Neural cell (in vitro differentiated cells): ENCODE measurements at regions not wholly inside any gene's neighbourhood (a gene's known extent, or its start where the extent isn't known, plus 50 kb on each side); places are given as distances from the start of the nearest gene placed in this dataset.

Source experiments
- H2AFZ ChIP-seq: fragments of 200-600, 300-800 bp; sonication (generic), shearing (Covaris generic); 2 replicates; pipeline ENCODE4 v1.6.0; 2014; ENCODE audit warnings: low read depth, mild to moderate bottlenecking, antibody characterized with exemption, low read length, moderate library complexity
- H3F3A ChIP-seq: fragments of 200-600 bp; shearing (Covaris generic); 2 replicates; pipeline ENCODE4 v1.6.1; 2016; ENCODE audit warnings: mild to moderate bottlenecking, moderate library complexity, mixed read lengths, antibody characterized with exemption, low read length; ENCODE audit not compliant: insufficient read depth, poor library complexity, severe bottlenecking
- H3K27ac ChIP-seq: fragments of 200-600, 300-800 bp; sonication (generic), shearing (Covaris generic); 2 replicates; pipeline ENCODE4 v1.5.1; 2014; ENCODE audit warnings: mild to moderate bottlenecking, low read length, moderate library complexity
- H3K27me3 ChIP-seq: fragments of 300-800, 200-600 bp; sonication (generic), shearing (Covaris generic); 2 replicates; pipeline ENCODE4 v1.6.0; 2014; ENCODE audit warnings: mild to moderate bottlenecking, low read depth, low read length, moderate library complexity; ENCODE audit not compliant: insufficient read depth
- H3K36me3 ChIP-seq: fragments of 300-800, 200-600 bp; sonication (generic), shearing (Covaris generic); 2 replicates; pipeline ENCODE4 v1.5.1; 2014; ENCODE audit warnings: mild to moderate bottlenecking, antibody characterized with exemption, low read length, moderate library complexity; ENCODE audit not compliant: insufficient read depth
- H3K4me2 ChIP-seq: fragments of 300-800, 200-600 bp; sonication (generic), shearing (Covaris generic); 2 replicates; pipeline ENCODE4 v1.6.0; 2014; ENCODE audit warnings: mild to moderate bottlenecking, low read length
- H3K4me3 ChIP-seq: fragments of 300-800, 200-600 bp; sonication (generic), shearing (Covaris generic); 2 replicates; pipeline ENCODE4 v1.5.1; 2014; ENCODE audit warnings: mild to moderate bottlenecking, low read length, moderate library complexity
- H3K79me2 ChIP-seq: fragments of 200-600 bp; shearing (Covaris generic); replicated peaks from 2 replicates; pipeline ENCODE4 v1.6.0; 2014; ENCODE audit warnings: mild to moderate bottlenecking, low read length, moderate library complexity; ENCODE audit not compliant: insufficient read depth
- H3K9ac ChIP-seq: fragments of 300-800, 200-600 bp; sonication (generic), shearing (Covaris generic); 2 replicates; pipeline ENCODE4 v1.6.1; 2016; ENCODE audit warnings: mild to moderate bottlenecking, low read length, mixed read lengths
- H3K9me2 ChIP-seq: fragments of 200-600 bp; shearing (Covaris generic); 2 replicates; pipeline ENCODE4 v1.6.1; 2016; ENCODE audit warnings: mild to moderate bottlenecking, low read length, mixed read lengths; ENCODE audit not compliant: insufficient read depth
- H3K9me3 ChIP-seq: fragments of 200-600, 300-800 bp; sonication (generic), shearing (Covaris generic); 2 replicates; pipeline ENCODE4 v1.6.1; 2016; ENCODE audit warnings: mild to moderate bottlenecking, mixed run types, low read length, moderate library complexity, mixed read lengths
- H4K20me1 ChIP-seq: fragments of 200-600 bp; shearing (Covaris generic); 2 replicates; pipeline ENCODE4 v1.6.1; 2016; ENCODE audit warnings: mild to moderate bottlenecking, mixed run types; ENCODE audit not compliant: insufficient read depth
- CTCF ChIP-seq: fragments of 450-650 bp; IDR thresholded peaks from 2 replicates; pipeline ENCODE4 v1.5.1; 2014; ENCODE audit warnings: antibody characterized with exemption, mild to moderate bottlenecking, moderate library complexity; ENCODE audit not compliant: poor library complexity, severe bottlenecking
- EP300 ChIP-seq: fragments of 450-650 bp; conservative IDR thresholded peaks from 2 replicates; pipeline ENCODE4 v1.6.1; 2014; ENCODE audit warnings: antibody characterized with exemption, mild to moderate bottlenecking, moderate library complexity; ENCODE audit not compliant: poor library complexity, severe bottlenecking
- EZH2 ChIP-seq: fragments of 200-600, 300-800 bp; shearing (Covaris generic), sonication (generic); IDR thresholded peaks from 2 replicates; pipeline ENCODE4 v1.6.1; 2014; ENCODE audit warnings: antibody characterized with exemption, low read length, borderline replicate concordance, mild to moderate bottlenecking; ENCODE audit not compliant: insufficient read depth, poor library complexity, severe bottlenecking
- MXI1 ChIP-seq: fragments of 450-650 bp; conservative IDR thresholded peaks from 2 replicates; pipeline ENCODE4 v1.6.1; 2014; ENCODE audit warnings: antibody characterized with exemption, mild to moderate bottlenecking; ENCODE audit not compliant: poor library complexity, severe bottlenecking
- POLR2AphosphoS5 ChIP-seq: IDR thresholded peaks from 2 replicates; pipeline ENCODE4 v1.6.1; 2012
- RAD21 ChIP-seq: fragments of 450-650 bp; conservative IDR thresholded peaks from 2 replicates; pipeline ENCODE4 v1.6.1; 2014; ENCODE audit warnings: antibody characterized with exemption, mild to moderate bottlenecking, moderate library complexity
- SMC3 ChIP-seq: fragments of 450-650 bp; conservative IDR thresholded peaks from 2 replicates; pipeline ENCODE4 v1.6.1; 2014; ENCODE audit warnings: antibody characterized with exemption, mild to moderate bottlenecking, moderate library complexity; ENCODE audit not compliant: poor library complexity
- TAF1 ChIP-seq: IDR thresholded peaks from 2 replicates; pipeline ENCODE4 v1.6.1; 2012; ENCODE audit warnings: low read depth
- TF ChIP-seq, protein P1 (sequence below): IDR thresholded peaks from 2 replicates; pipeline ENCODE4 v1.6.1; 2012; ENCODE audit warnings: borderline replicate concordance

- no peaks in the 10 kb centered on the region for H3F3A ChIP-seq
- no peaks in the 10 kb centered on the region for H3K79me2 ChIP-seq
- H3K36me3 ChIP-seq = no peaks in the 10 kb centered on the region
- H3K27me3 ChIP-seq = no peaks in the 10 kb centered on the region
- H3K9me2 ChIP-seq = no peaks in the 10 kb centered on the region
- no peak overlapping the region for H3K4me2 ChIP-seq
- H3K9ac ChIP-seq = no peak overlapping the region
- TF ChIP-seq MXI1 (no peak), EP300 (no peak), TAF1 (no peak), RAD21 (no peak), POLR2AphosphoS5 (no peak), SMC3 (no peak), CTCF (no peak), EZH2 (no peak)
- TF ChIP-seq, protein P1, sequence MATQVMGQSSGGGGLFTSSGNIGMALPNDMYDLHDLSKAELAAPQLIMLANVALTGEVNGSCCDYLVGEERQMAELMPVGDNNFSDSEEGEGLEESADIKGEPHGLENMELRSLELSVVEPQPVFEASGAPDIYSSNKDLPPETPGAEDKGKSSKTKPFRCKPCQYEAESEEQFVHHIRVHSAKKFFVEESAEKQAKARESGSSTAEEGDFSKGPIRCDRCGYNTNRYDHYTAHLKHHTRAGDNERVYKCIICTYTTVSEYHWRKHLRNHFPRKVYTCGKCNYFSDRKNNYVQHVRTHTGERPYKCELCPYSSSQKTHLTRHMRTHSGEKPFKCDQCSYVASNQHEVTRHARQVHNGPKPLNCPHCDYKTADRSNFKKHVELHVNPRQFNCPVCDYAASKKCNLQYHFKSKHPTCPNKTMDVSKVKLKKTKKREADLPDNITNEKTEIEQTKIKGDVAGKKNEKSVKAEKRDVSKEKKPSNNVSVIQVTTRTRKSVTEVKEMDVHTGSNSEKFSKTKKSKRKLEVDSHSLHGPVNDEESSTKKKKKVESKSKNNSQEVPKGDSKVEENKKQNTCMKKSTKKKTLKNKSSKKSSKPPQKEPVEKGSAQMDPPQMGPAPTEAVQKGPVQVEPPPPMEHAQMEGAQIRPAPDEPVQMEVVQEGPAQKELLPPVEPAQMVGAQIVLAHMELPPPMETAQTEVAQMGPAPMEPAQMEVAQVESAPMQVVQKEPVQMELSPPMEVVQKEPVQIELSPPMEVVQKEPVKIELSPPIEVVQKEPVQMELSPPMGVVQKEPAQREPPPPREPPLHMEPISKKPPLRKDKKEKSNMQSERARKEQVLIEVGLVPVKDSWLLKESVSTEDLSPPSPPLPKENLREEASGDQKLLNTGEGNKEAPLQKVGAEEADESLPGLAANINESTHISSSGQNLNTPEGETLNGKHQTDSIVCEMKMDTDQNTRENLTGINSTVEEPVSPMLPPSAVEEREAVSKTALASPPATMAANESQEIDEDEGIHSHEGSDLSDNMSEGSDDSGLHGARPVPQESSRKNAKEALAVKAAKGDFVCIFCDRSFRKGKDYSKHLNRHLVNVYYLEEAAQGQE = no peak
- H4K20me1 ChIP-seq = no peaks in the 10 kb centered on the region
- no peak overlapping the region for H3K4me3 ChIP-seq
- no peaks in the 10 kb centered on the region for H3K9me3 ChIP-seq
- H2AFZ ChIP-seq = no peak overlapping the region
- no peak overlapping the region for H3K27ac ChIP-seq
These were observed 184.8 kb upstream of the GALNT17 start for GRCh38 chr7:70947181-70947580.

GRCh38 chr7:70949862-70950261 lies 182.1 kb upstream of the GALNT17 start:
- no peak overlapping the region for H3K4me2 ChIP-seq
- H4K20me1 ChIP-seq = no peaks in the 10 kb centered on the region
- H3K36me3 ChIP-seq = no peaks in the 10 kb centered on the region
- no peak overlapping the region for H2AFZ ChIP-seq
- no peak overlapping the region for H3K27ac ChIP-seq
- H3K9me2 ChIP-seq = no peaks in the 10 kb centered on the region
- no peak overlapping the region for H3K4me3 ChIP-seq
- H3K9ac ChIP-seq = no peak overlapping the region
- H3K27me3 ChIP-seq = no peaks in the 10 kb centered on the region
- no peaks in the 10 kb centered on the region for H3F3A ChIP-seq
- no peaks in the 10 kb centered on the region for H3K9me3 ChIP-seq
- no peaks in the 10 kb centered on the region for H3K79me2 ChIP-seq
- TF ChIP-seq POLR2AphosphoS5 = no peak
- no peak for TF ChIP-seq TAF1
- TF ChIP-seq EP300 = no peak
- TF ChIP-seq RAD21 = no peak
- no peak for TF ChIP-seq EZH2
- TF ChIP-seq CTCF = no peak
- TF ChIP-seq SMC3 = no peak
- no peak for TF ChIP-seq MXI1
- TF ChIP-seq, protein P1 = no peak
